ENCODE measurements at regions not wholly inside any gene's neighbourhood (a gene's known extent, or its start where the extent isn't known, plus 50 kb on each side); places are given as distances from the start of the nearest gene placed in this dataset. TPM values are rescaled to one million over a fixed set of nuclear protein-coding genes. Genes with fewer than 3 reads are reported as not detected.

DNA sequence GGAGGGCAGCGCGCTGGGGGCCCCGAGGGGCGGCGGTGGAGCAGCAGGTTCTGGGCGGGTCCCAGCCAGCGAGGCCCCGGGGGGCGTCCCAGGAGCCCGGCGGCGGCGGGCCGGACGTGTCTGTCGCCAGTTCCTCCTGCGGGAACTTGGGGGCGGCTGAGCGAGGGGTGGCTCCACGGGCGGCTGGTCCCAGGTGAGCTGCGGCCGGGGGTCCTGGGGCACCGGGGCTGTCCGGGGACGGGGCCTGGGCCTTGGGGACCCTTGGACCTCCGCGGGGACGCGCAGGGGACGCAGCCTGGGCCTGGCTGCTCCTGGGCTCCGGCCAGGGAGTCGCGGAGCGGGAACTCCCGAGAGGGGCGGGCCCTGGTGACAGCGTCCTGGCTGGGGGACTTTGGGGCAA is 54.2 kb upstream of the ZNF267 start:
- no peak for DNase-seq
- no peak overlapping the region for H3K27ac ChIP-seq
- TF ChIP-seq, protein P1, sequence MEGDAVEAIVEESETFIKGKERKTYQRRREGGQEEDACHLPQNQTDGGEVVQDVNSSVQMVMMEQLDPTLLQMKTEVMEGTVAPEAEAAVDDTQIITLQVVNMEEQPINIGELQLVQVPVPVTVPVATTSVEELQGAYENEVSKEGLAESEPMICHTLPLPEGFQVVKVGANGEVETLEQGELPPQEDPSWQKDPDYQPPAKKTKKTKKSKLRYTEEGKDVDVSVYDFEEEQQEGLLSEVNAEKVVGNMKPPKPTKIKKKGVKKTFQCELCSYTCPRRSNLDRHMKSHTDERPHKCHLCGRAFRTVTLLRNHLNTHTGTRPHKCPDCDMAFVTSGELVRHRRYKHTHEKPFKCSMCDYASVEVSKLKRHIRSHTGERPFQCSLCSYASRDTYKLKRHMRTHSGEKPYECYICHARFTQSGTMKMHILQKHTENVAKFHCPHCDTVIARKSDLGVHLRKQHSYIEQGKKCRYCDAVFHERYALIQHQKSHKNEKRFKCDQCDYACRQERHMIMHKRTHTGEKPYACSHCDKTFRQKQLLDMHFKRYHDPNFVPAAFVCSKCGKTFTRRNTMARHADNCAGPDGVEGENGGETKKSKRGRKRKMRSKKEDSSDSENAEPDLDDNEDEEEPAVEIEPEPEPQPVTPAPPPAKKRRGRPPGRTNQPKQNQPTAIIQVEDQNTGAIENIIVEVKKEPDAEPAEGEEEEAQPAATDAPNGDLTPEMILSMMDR (IDR thresholded peaks at IDR 0.05) = no peak
- no peak for TF ChIP-seq POLR2A (IDR thresholded peaks at IDR 0.05)
- intact Hi-C loops (cut with DNase I) = no loop called here
- no peaks in the 10 kb centered on the region for H3K9me3 ChIP-seq
- H3K36me3 ChIP-seq = no peaks in the 10 kb centered on the region
- 29% methylated on average over 25 of the region's 38 CpGs; no CpG with 5 or more reads in 1 of the 2 donors for WGBS, 2 donors
- no peaks in the 10 kb centered on the region for H3K27me3 ChIP-seq
- H3K4me3 ChIP-seq (replicated peaks in 1 of 3) = no peak overlapping the region
- H3K4me1 ChIP-seq = no peaks in the 10 kb centered on the region

DNA sequence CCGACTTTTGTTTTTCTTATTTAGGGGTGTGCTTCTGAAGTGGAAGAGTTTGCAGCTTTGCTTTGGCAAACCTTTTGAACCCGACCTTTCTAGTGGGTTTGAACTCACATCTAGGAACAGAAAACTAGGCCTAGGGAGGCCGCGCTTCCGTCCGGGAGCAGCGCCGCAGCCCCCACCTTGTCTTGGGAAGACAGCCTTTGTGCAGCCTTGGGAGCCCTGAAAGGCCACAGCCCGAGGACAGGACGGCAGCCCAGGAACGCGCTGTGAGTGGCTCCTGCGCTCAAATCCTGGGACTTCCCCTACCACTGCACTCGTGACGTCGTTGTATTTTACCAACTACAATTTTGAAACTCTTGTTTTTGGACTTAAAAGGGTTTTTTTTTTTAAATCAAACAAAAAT is 53.7 kb upstream of the ZNF267 start:
- H3K4me1 ChIP-seq = no peaks in the 10 kb centered on the region
- TF ChIP-seq, protein P1 (IDR thresholded peaks at IDR 0.05) = no peak
- no peak for TF ChIP-seq POLR2A (IDR thresholded peaks at IDR 0.05)
- H3K36me3 ChIP-seq = no peaks in the 10 kb centered on the region
- no peaks in the 10 kb centered on the region for H3K27me3 ChIP-seq
- 69 to 71% methylated on average over 16 of the region's 16 CpGs for WGBS, 2 donors
- H3K9me3 ChIP-seq = no peaks in the 10 kb centered on the region
- H3K27ac ChIP-seq = no peak overlapping the region
- DNase-seq = no peak
- H3K4me3 ChIP-seq (replicated peaks in 1 of 3) = no peak overlapping the region
- intact Hi-C loops (cut with DNase I) = no loop called here

Small RNAs in the stretch of these regions (small RNA-seq; reads per million reads assigned to genes)
- not detected for gene AC074050.1

All from thyroid gland (tissue), 4 donors.